ENCODE measurements at regions not wholly inside any gene's neighbourhood (a gene's known extent, or its start where the extent isn't known, plus 50 kb on each side); places are given as distances from the start of the nearest gene placed in this dataset.
"Not testable (repeated sequence)": the region's sequence is repeated elsewhere in the genome, so short reads cannot be mapped to it uniquely, and the experiment has no call there.

DNA sequence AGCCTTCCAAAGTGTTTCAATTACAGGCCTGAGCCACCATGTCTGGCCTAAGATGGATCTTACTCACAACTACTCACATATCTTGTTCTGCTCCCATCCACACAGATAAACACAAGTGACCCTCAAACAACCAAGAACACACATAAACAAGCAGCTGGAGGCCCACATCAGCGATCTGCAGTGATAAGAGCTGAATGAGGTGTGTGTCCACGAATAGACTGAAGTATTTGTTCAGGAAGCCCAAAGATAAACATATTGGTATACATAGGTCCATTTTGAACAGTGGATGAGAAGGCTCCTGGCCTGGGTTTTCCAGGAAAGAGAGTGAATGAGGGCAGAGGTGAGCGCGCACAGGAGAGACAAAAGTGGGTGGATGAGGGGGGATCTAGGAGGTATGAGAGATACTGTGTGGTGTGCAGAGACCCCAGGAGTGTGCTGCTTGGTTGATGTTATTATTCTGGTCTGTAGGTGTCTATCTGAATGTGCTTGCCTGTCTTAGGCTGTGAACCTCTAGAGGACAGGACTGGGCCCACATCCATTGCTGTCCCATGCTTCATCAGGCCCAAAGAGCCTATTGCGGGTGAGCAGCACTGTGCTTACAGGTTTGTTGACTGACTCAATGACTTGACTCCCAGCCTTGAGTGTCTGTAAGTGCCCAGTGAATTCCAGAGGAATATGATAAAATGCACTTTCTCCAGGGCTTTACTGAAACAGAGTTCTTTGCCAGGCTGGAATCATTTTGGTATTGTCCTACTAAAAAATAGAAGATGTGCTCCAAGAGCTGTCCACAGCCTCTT, 79.9 kb upstream of the ATP1A1 start:
- DNase-seq (ENCODE audit: low read depth in 1 of 2, low spot score in 1 of 2), result no peak

DNA sequence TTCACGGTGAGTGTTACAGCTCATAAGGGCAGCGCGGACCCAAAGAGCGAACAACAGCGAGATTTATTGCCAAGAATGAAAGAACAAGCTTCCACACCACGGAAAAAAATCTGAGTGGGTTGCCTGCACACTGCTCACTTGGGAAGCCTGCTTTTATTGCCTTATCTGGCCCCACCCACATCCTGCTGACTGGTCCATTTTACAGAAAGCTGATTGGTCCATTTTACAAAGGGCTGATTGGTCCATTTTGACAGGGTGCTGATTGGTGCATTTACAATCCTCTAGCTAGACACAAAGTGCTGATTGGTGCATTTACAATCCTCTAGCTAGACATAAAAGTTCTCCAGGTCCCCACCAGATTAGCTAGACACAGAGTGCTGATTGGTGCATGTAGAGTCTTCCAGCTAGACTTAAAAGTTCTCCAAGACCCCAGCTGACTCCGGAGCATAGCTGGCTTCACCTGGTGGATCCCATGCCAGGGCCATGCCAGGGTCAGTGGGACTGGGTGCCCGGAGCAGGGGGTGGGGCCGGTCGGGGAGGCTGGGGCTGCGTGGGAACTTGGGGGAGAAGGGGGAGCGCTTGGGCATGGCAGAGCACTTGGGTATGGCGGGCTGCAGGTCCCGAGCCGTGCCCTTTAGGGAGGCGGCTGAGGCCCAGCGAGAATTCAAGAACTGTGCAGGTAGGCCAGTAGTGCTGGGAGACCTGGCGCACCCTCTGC, 75.4 kb upstream of the ATP1A1 start:
- DNase-seq (ENCODE audit: low read depth in 1 of 2, low spot score in 1 of 2), result no peak

DNA sequence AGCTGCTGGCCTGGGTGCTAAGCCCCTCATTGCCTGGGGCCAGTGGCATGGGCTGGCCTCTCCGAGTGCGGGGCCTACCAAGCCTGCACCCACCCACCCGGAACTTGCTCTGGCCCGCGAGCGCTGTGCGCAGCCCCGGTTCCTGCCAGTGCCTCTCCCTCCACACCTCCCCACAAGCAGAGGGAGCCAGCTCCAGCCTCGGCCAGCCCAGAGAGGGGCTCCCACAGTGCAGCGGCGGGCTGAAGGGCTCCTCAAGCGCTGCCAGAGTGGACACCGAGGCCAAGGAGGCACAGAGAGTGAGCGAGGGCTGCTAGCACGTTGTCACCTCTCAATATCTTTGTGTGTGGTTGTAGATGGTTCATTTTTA, 74.8 kb upstream of the ATP1A1 start:
- not testable (repeated sequence) for DNase-seq (ENCODE audit: low read depth in 1 of 2, low spot score in 1 of 2)

DNA sequence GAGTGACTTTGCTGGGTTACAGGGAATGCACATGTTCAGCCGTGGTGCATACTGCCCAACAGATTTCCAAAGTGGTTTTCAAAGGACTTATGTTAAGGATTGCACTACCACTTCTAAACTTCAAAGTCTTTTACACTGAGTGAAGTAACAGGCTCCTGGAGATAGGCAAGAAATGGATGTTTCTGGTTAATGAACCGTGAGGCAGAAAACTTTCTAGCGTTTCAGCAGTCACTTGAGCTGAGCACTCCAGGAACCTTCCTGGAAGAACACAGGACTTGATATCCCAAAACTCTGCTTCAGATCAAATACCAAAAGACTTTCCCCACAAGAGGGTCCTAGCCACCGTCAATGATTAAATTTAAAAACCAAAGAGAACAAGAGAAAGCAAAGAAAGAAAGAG, 74.3 kb upstream of the ATP1A1 start:
- no peak for DNase-seq (ENCODE audit: low read depth in 1 of 2, low spot score in 1 of 2)

DNA sequence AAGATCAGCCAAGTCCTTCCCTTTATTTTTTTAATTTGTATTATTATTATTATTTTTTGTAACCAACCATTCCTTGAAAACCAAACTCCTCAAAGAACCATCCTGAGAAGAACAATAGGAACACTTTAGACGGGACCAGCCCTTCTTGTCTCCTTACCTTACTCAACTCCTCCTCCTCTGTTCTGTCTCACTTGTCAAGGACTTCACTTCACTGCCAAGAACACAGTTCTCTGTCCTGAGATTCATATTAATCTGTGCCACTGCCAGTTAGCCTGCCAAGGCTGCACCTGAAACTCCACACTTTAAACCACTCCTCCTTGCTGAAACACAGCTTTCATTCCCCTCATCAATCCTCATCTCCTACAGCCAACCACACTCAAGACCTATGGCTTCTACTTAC, 73.8 kb upstream of the ATP1A1 start:
- DNase-seq (ENCODE audit: low read depth in 1 of 2, low spot score in 1 of 2), result no peak

DNA sequence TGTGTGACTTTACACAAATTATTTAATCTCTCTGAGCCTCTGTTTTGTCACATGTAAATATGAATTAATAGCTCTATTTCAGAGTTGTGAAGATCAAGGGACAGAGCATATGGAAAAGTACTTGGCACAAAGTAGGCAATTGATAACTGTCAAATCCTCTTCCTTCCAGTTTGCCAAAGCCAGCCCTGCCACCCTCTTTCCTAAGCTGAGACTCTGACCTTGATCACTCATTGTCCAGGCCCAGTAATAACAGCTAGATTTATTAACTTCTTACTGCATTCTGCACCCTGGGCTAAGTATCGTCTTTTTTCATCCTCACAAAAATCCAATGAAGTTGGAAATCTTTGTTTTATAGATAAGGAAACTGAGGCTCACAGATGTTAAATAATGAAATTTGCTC, 70.8 kb upstream of the ATP1A1 start:
- no peak for DNase-seq (ENCODE audit: low read depth in 1 of 2, low spot score in 1 of 2)

DNA sequence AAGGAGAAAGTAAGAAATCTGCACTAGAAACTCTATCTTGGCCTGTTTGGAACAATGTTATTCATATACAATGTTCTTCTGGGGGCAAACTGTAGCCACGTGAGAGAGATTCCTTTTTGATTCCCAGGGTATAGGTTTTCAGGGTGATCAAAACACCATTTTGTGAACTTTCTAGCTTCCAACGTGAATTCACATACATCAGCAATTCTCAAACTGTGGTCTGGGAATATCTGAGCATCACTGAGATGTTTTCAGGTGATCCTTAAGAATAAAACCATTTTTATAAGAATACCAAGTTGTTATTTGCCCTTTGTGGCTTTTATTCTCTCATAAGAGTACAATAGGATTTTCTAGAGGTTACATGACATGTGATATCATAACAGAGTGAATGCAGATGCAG, 66.9 kb upstream of the ATP1A1 start:
- no peak for DNase-seq (ENCODE audit: low read depth in 1 of 2, low spot score in 1 of 2)

DNA sequence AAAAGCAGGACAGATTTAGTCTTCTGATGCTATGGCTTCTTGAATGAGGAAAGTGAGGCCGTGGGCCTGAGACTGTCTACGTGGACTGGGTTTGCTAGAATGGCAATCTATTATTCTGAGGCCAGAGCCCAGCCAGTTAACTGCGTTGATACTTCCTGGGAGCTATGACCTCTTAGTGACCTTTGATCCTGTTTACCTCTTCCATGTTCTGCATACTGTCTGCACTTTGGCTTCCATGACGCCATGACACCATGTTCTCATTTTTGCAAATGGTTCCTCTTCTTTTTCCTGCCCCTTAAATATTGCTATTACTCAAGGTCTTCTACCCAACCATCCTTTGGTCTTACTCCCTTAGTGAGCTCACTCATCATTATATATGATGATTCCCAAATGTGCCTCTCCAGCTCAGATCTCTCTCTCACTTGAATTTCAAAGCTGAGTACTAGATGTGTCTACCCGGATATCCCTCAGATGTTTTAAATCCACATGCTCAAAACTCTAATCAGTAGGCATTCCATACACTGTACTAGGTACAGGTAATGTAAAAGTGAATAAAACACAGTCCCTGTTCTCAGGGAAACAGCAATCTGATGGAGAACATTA, 66.1 kb upstream of the ATP1A1 start:
- DNase-seq (ENCODE audit: low read depth in 1 of 2, low spot score in 1 of 2), result no peak

DNA sequence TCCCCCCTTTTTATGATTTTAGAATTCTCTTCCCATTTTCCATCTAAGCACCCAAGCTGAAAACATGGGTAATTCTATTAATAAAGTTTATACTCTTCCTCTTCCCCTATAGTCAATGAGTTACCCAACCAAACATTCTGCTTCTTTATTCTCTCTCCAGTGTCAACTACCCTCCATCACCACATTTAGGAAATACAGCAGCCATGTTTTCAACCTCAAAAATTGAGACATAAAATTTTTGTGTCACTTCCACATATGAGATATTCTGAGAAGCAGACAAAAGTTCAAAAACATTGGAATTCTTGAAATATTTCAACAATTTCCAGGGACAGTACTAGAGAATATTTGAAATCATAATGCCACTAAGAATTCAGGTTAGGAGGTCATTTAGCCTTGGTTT, 64.8 kb upstream of the ATP1A1 start:
- no peak for DNase-seq (ENCODE audit: low read depth in 1 of 2, low spot score in 1 of 2)

DNA sequence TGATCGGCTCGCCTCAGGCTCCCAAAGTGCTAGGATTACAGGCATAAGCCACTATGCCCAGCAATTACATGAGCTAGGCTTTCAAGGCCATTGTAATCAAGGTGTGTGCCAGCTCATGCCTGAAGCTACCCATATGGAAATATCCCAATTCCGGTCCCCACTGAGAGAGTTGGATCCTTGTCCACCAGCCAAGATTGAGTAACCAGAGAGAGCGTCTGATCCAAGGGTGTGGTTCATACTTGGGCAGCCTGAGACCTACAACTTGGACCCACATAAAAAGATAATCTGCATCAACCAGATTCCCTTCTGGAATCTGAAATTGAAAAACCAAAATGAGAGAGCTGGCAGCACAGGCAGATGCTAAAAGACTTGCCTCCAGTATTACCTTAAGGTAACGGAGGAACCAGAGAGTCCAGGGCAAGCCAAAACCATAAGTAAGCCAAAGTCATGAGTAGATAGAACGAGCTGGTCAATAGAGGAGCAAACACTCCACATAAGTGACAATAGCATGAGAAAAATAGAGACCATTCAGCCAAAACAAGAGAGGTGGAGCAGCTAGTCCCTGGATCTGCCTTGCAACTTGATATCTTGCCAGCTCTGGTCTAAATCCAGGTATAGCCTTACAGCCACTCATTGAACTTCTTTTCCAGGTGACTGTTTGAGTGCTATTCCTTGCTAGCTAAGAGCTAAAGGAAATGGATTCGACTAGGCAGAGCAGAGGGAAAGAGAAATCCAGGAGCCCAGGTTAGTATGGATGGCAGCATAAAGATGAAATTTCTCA, 63.8 kb upstream of the ATP1A1 start:
- no peak for DNase-seq (ENCODE audit: low read depth in 1 of 2, low spot score in 1 of 2)

DNA sequence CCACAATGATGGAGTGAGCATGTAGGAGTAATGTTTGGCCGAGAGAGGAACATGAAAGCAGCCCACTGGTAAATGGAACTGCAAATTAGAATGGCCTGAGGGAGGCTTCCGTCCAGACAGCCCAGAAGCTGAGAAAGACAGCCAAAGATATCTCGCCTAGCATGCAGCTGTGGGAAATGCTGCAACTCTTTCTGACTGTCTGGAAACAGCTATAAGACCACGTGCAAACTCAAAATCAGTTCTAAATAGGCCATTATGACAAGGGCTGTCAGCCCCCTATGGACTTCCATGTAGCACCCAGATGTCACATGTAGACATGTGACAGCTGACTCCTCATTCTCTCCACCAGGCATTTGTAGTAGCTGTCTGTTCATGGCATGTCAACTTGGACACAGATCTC, 62.9 kb upstream of the ATP1A1 start:
- DNase-seq (ENCODE audit: low read depth in 1 of 2, low spot score in 1 of 2), result no peak

DNA sequence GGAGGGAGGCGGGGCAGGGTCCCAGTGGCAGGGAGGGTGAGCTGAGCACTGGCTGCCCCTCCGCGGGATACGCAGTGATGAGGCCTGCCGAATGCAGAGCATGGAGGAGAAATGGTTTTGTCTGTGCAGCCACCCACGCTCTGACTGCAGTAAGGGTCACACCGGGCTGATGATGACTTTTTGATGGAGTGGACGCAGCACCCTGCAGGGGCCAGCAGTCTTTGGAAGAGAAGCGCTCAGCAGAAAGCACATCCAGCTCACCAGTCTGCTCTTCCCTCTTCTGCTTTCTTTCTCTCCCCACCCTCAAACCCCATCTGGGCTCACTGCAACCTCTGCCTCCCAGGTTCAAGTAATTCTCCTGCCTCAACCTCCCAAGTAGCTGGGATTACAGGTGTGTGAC, 61.9 kb upstream of the ATP1A1 start:
- DNase-seq (ENCODE audit: low read depth in 1 of 2, low spot score in 1 of 2), result no peak

DNA sequence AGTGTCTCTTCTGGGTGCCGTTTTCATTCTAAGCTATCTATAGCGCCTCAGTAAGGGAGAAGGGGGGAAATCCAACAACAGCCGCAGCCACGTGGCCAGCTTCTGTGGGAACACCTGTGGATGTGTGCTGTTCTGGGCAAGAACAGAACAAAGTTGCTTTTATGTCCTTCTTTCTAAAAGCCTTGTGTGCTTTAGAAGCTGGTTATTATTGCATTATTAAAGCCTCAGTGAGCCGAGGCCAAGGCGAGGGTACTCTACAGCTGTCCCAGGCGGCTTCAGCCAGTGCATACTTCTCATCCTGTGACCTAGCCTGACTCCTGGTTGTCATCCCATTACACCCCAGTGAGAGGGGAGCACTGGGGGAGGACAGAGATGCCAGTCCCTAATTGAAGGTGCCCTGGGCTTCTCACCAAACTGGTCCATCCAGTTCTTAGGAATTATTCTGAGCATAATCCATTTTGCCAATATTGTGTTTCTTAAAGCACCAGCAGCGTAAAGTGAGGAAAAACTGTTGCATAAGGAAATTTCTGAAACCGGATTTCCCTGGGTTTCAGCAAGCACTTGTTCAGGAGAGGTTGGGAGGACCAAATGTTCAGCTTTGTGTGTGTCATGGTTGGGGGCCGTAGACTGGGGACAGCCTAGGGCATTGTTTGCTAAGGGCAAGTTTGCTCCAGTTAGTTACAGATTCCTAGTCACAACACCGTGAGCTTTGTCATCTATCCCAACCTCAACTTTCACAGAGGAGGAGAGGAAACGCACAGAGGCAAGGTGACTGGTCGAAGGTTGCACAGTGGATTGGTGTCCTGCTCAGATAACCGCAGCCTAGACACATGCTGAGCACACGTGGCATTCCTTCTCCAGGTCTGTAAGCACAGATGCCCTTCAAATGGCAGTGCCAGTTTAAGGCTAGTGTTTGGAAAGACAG, 61.0 kb upstream of the ATP1A1 start:
- DNase-seq (ENCODE audit: low read depth in 1 of 2, low spot score in 1 of 2), result no peak

DNA sequence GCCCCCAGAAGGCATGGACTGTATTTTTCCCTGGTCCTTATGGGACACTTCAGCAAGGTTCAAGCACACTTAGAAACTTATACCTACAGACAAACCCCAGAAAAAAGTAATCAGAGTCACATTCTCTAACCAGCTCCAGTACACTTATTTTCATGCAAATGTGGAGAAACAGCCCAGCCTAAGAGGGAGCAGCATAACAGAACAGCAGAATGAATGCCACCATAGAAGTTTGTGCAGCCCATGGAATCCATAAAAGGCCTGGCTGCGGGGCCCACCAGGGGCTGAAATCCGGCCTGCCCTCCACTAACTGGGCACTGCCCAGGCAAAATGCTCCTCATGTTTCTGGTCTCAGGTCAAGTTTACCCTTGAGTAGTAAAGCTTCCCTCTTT, 60.4 kb upstream of the ATP1A1 start:
- DNase-seq (ENCODE audit: low read depth in 1 of 2, low spot score in 1 of 2), result no peak

DNA sequence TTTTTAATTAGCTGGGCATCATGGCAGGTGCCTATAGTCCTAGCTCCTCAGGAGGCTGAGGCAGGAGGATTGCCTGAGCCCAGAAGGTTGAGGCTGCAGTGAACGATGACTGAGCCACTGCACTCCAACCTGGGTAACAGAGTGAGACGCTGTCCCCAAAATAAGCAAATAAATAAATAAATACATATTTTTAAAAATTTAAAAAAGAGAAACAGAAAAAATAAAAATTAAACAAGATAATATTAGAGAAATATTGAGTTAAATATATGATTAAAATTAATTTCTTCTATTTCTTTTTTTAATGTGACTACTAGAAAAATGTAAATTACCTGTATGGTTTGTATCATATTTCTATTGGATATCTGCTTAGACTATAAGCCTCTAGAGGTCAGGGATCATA, 59.3 kb upstream of the ATP1A1 start:
- no peak for DNase-seq (ENCODE audit: low read depth in 1 of 2, low spot score in 1 of 2)

DNA sequence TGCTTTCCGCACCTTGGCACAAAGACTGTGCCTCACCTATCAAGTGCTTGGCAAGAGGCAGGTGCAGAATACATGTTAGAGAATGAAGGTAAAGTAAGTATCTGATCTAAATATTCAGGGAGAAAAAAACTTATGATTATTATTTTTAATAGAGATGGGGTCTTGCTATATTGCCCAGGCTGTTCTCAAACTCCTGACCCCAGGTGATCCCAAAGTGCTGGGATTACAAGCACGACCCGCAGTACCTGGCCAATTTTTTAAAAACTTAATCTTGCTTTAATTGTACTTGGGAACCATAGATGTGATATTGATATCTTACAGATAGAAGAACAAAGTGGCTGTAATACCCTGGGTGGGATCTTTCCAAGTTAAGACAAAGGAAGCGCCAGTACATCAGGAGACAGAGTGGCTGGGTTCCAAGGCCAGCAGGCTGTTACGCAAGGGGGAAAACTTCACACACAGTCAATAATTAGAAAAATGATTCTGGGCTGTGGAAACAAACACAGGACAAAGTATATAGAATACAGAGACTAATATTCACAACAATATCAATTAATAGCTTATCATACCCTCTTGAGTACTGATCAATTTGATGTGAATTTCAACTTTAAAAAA, 58.6 kb upstream of the ATP1A1 start:
- DNase-seq (ENCODE audit: low read depth in 1 of 2, low spot score in 1 of 2), result no peak

DNA sequence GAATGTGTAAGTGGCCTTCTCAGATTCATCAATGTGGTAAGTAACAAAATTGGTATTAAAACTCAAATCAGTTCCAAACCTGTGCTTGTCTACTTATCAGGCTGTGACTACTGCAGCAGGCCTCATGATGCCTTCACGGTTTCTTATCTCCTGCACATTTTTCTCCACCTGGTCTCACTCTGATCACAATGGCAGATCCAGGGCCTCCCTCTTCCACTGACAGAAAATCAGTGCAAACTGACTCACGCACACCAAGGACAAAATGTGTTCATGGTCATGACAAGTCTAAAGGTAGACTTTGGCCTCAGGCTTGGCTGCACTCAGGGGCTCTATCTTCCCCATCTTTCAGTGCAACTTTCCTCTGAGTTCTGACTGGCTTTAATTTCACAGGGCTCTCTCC, 56.7 kb upstream of the ATP1A1 start:
- DNase-seq (ENCODE audit: low read depth in 1 of 2, low spot score in 1 of 2), result no peak

DNA sequence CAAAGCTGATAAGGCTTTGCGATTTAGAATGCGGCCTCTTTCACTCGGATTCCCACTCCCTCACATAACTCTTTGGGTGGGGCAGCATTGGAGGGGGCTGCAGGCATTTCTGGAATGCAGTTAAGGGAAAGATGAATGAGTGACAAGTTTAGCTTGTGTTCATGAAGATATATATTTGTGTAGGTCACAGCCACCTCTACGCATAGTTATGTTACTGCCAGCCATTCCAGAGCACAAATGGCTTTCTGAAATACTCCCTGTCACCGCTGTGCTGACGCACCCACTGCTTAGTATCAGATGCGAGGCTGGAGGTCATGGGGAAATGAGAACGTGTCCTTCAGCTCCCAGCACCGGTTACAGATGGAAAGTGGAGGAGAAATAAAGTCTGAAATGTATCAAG, 54.1 kb upstream of the ATP1A1 start:
- no peak for DNase-seq (ENCODE audit: low read depth in 1 of 2, low spot score in 1 of 2)

DNA sequence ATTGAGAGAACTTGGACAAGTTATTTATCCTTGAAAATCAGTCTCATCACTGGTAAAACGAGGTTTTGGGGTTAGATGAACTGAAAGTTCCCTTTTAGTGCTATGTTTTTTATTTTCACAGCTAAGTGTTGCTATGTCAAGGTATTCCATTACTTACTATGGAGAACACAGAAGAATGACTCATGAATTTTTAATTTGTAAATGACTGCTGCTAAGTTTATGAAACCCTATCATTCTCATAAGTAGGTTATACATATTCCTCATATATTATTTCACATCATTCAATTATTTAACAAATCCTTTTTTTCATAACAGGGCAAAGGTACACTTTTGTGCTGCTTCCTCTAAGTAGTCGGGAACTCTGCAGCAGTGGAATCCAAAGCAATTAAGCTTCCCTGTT, 52.2 kb upstream of the ATP1A1 start:
- no peak for DNase-seq (ENCODE audit: low read depth in 1 of 2, low spot score in 1 of 2)

DNA sequence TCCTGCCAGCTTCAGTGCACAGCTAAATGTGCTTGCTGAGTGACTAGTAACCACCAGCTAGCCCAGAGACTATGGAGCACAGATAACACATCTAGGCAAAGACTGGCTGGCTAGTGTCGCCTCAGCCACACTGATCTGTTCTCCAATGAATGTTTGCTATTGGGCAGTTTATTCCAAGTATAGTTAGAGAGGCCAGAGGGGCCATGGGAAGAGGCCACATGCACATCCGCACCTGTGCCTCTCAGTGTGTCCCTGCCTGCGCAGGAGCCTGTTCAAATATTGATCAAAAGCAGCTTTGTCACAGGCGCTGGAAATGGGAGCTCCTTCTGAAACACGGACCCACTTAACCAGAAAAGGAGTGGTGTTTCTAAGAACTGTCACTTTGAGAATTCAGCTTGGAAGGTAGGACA, 51.3 kb upstream of the ATP1A1 start:
- DNase-seq (ENCODE audit: low read depth in 1 of 2, low spot score in 1 of 2), result no peak
